CD14-positive monocyte (primary cell): ENCODE measurements at regions not wholly inside any gene's neighbourhood (a gene's known extent, or its start where the extent isn't known, plus 50 kb on each side); places are given as distances from the start of the nearest gene placed in this dataset.

Experiments
- DNase-seq, 3 donors: peaks; one replicate each; pipeline ENCODE4 v3.0.0-alpha.2; 2011 to 2022
- H2AFZ ChIP-seq: 2 replicates; pipeline ENCODE4 v1.6.0; 2012; ENCODE audit warnings: mild to moderate bottlenecking, low read depth, low read length, inconsistent platforms; ENCODE audit not compliant: insufficient read depth, poor library complexity, severe bottlenecking
- H3K27ac ChIP-seq, 2 donors: 1 replicate in 1 of 2; 2 replicates in 1 of 2; pipeline ENCODE4 v1.5.1; 2012 to 2013; ENCODE audit warnings: low read length in 2 of 2, control low read depth in 1 of 2, inconsistent platforms in 1 of 2, low read depth in 1 of 2, mild to moderate bottlenecking in 1 of 2
- H3K27me3 ChIP-seq, 2 donors: one replicate each; pipeline versions ENCODE4 v1.6.0 to v1.6.1; 2011 to 2013; ENCODE audit warnings: low read length in 2 of 2; ENCODE audit not compliant: control insufficient read depth in 2 of 2, insufficient read depth in 2 of 2
- H3K36me3 ChIP-seq, 2 donors: replicated peaks in 1 of 2; 1 replicate in 1 of 2; 2 replicates in 1 of 2; pipeline versions ENCODE4 v1.5.1 to v1.6.1; 2012 to 2013; ENCODE audit warnings: low read length in 2 of 2, control low read depth in 1 of 2, inconsistent platforms in 1 of 2, mild to moderate bottlenecking in 1 of 2; ENCODE audit not compliant: insufficient read depth in 2 of 2, control insufficient read depth in 1 of 2
- H3K4me1 ChIP-seq, 2 donors: 1 replicate in 1 of 2; 2 replicates in 1 of 2; pipeline versions ENCODE4 v1.5.1 to v1.6.1; 2012 to 2013; ENCODE audit warnings: low read length in 2 of 2, control low read depth in 1 of 2, inconsistent platforms in 1 of 2, mild to moderate bottlenecking in 1 of 2, moderate library complexity in 1 of 2; ENCODE audit not compliant: insufficient read depth in 2 of 2, control insufficient read depth in 1 of 2
- H3K4me2 ChIP-seq: replicated peaks from 2 replicates; pipeline ENCODE3; 2012; ENCODE audit warnings: low read length, moderate library complexity, mild to moderate bottlenecking; ENCODE audit not compliant: poor library complexity, severe bottlenecking; ENCODE audit errors: extremely low read depth
- H3K4me3 ChIP-seq, 3 experiments: fragments of 200-600 bp in 1 of 3; sonication (generic) in 1 of 3; replicated peaks in 1 of 3; 1 replicate in 2 of 3; 2 replicates in 1 of 3; pipeline ENCODE4 v1.5.1; 2011 to 2013; ENCODE audit warnings: low read length in 3 of 3, mild to moderate bottlenecking in 3 of 3, control low read depth in 2 of 3, low read depth in 2 of 3, inconsistent platforms in 1 of 3, moderate library complexity in 1 of 3
- H3K79me2 ChIP-seq: 2 replicates; pipeline ENCODE4 v1.6.0; 2012; ENCODE audit warnings: mild to moderate bottlenecking, control low read depth, inconsistent platforms, low read length, moderate library complexity; ENCODE audit not compliant: insufficient read depth
- H3K9ac ChIP-seq: 2 replicates; pipeline ENCODE4 v1.6.0; 2017; ENCODE audit warnings: low read length, mild to moderate bottlenecking; ENCODE audit not compliant: insufficient read depth, poor library complexity, severe bottlenecking
- H3K9me3 ChIP-seq, 2 donors: replicated peaks in 1 of 2; 1 replicate in 1 of 2; 2 replicates in 1 of 2; pipeline versions ENCODE4 v1.5.1 to v1.6.1; 2012 to 2013; ENCODE audit warnings: low read length in 2 of 2, control low read depth in 1 of 2; ENCODE audit not compliant: control insufficient read depth in 1 of 2, insufficient read depth in 1 of 2
- H4K20me1 ChIP-seq: 2 replicates; pipeline ENCODE4 v1.6.0; 2012; ENCODE audit warnings: mild to moderate bottlenecking, low read length, control low read depth, moderate library complexity; ENCODE audit not compliant: insufficient read depth
- H3K27ac Mint-ChIP-seq, 7 donors: one replicate each; pipeline ENCODE4 v1.8.0; 2020; ENCODE audit warnings: mild to moderate bottlenecking in 7 of 7, mixed read lengths in 7 of 7, moderate library complexity in 6 of 7, inconsistent platforms in 2 of 7
- H3K27me3 Mint-ChIP-seq, 3 donors: one replicate each; pipeline ENCODE4 v1.8.0; 2021 to 2022; ENCODE audit warnings: low read depth in 3 of 3, mild to moderate bottlenecking in 3 of 3, mixed read lengths in 3 of 3, moderate library complexity in 3 of 3, inconsistent platforms in 1 of 3
- H3K36me3 Mint-ChIP-seq, 2 donors: one replicate each; pipeline ENCODE4 v1.8.0; 2020; ENCODE audit warnings: mixed read lengths in 2 of 2, inconsistent platforms in 1 of 2, mild to moderate bottlenecking in 1 of 2
- H3K4me1 Mint-ChIP-seq: one replicate; pipeline ENCODE4 v1.8.0; 2020; ENCODE audit warnings: mild to moderate bottlenecking, mixed read lengths
- H3K4me3 Mint-ChIP-seq, 2 donors: one replicate each; pipeline ENCODE4 v1.8.0; 2020; ENCODE audit warnings: mild to moderate bottlenecking in 2 of 2, mixed read lengths in 2 of 2, moderate library complexity in 1 of 2
- H3K9me3 Mint-ChIP-seq, 7 donors: one replicate each; pipeline ENCODE4 v1.8.0; 2020 to 2022; ENCODE audit warnings: mixed read lengths in 7 of 7, mild to moderate bottlenecking in 6 of 7, moderate library complexity in 6 of 7, inconsistent platforms in 2 of 7
- CTCF ChIP-seq: fragments of 200-600 bp; IDR thresholded peaks from one replicate; pipeline ENCODE4 v1.8.0; 2022; ENCODE audit warnings: antibody characterized with exemption, mild to moderate bottlenecking
- WGBS: methylation state at CpG from one replicate; pipeline ENCODE4 v1.1.5; 2013; ENCODE audit warnings: missing lambda C conversion rate; ENCODE audit not compliant: insufficient coverage; 5-methylcytosine and 5-hydroxymethylcytosine counted together
- intact Hi-C, 2 donors: fragments of 100-400 bp; cut with micrococcal nuclease; formaldehyde crosslinking; loops; one replicate each; pipeline versions ENCODE4 v1.15.0 to v1.15.1; 2023

GRCh38 chr5:126184474-126184873 is 238.7 kb upstream of the GRAMD2B start:
- Mint-ChIP-seq H3K4me3 (no peak overlapping the region), H3K27me3 (no peaks in the 10 kb centered on the region), H3K9me3 (peaks cover 0 to 8% (median 5%) of the 10 kb centered on the region in 7 donors), H3K36me3 (no peaks in the 10 kb centered on the region), H3K4me1 (no peaks in the 10 kb centered on the region), H3K27ac (no peak overlapping the region)
- no peak for DNase-seq
- Histone ChIP-seq H3K9me3 (no peaks in the 10 kb centered on the region), H3K4me2 (no peak overlapping the region), H3K27ac (no peak overlapping the region), H3K36me3 (no peaks in the 10 kb centered on the region), H3K4me1 (no peaks in the 10 kb centered on the region), H3K4me3 (no peak overlapping the region), H4K20me1 (no peaks in the 10 kb centered on the region), H2AFZ (no peak overlapping the region), H3K79me2 (no peaks in the 10 kb centered on the region), H3K9ac (no peak overlapping the region), H3K27me3 (no peaks in the 10 kb centered on the region)
- WGBS, result no CpG with 5 or more reads among the region's 1 CpG
- intact Hi-C loops, result no loop called here
- TF ChIP-seq CTCF, result no peak

- H3K27me3 Mint-ChIP-seq, result no peaks in the 10 kb centered on the region
- peaks cover 2 to 9% (median 6%) of the 10 kb centered on the region in 7 donors for H3K9me3 Mint-ChIP-seq
- no peaks in the 10 kb centered on the region for H3K27me3 ChIP-seq
- H3K9ac ChIP-seq, result no peak overlapping the region
- no peak overlapping the region for H3K27ac ChIP-seq
- H3K4me1 ChIP-seq, result no peaks in the 10 kb centered on the region
- no peak for DNase-seq
- no peaks in the 10 kb centered on the region for H3K36me3 ChIP-seq
- no peaks in the 10 kb centered on the region for H4K20me1 ChIP-seq
- no peak overlapping the region for H2AFZ ChIP-seq
- no peaks in the 10 kb centered on the region for H3K36me3 Mint-ChIP-seq
- no CpG with 5 or more reads among the region's 1 CpG for WGBS
- H3K4me1 Mint-ChIP-seq, result no peaks in the 10 kb centered on the region
- H3K4me3 Mint-ChIP-seq, result no peak overlapping the region
- intact Hi-C loops, result no loop called here
- H3K4me2 ChIP-seq, result no peak overlapping the region
- no peak overlapping the region for H3K27ac Mint-ChIP-seq
- no peak for TF ChIP-seq CTCF
- H3K4me3 ChIP-seq, result no peak overlapping the region
- H3K79me2 ChIP-seq, result no peaks in the 10 kb centered on the region
- H3K9me3 ChIP-seq, result peaks cover 0 to 4% of the 10 kb centered on the region in 2 donors
Observed at GRCh38 chr5:126186210-126186609, 237.0 kb upstream of the GRAMD2B start.
